ENCODE measurements at regions not wholly inside any gene's neighbourhood (a gene's known extent, or its start where the extent isn't known, plus 50 kb on each side); places are given as distances from the start of the nearest gene placed in this dataset.

DNA sequence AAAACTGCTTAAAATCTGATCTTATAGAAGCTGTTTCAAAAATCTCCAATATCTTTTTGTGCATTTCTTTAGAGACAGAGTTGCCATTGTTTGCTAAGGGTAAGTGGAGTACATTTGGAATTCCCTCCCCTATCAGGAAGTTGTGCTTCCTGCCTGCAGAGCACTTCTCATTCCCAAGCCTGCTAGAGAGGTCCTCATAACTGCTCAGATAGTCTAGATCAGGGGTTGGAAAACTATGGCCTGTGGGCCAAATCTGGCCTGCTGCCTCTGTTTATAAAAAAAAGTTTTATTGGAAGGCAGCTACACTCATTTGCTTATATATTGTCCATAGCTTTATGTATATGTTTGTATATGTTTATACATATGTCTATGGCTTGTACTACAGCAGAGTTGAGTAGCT, 333.7 kb upstream of the PROK2 start:
- Histone ChIP-seq H3K27me3 (no peaks in the 10 kb centered on the region), H3K4me1 (peaks cover 2% of the 10 kb centered on the region), H3K4me3 (ENCODE audit: low read depth, low read length) (no peak overlapping the region), H3K9me3 (no peaks in the 10 kb centered on the region), H3K36me3 (no peaks in the 10 kb centered on the region)
- no peak for DNase-seq
- TF ChIP-seq, protein P1, sequence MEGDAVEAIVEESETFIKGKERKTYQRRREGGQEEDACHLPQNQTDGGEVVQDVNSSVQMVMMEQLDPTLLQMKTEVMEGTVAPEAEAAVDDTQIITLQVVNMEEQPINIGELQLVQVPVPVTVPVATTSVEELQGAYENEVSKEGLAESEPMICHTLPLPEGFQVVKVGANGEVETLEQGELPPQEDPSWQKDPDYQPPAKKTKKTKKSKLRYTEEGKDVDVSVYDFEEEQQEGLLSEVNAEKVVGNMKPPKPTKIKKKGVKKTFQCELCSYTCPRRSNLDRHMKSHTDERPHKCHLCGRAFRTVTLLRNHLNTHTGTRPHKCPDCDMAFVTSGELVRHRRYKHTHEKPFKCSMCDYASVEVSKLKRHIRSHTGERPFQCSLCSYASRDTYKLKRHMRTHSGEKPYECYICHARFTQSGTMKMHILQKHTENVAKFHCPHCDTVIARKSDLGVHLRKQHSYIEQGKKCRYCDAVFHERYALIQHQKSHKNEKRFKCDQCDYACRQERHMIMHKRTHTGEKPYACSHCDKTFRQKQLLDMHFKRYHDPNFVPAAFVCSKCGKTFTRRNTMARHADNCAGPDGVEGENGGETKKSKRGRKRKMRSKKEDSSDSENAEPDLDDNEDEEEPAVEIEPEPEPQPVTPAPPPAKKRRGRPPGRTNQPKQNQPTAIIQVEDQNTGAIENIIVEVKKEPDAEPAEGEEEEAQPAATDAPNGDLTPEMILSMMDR (IDR thresholded peaks at IDR 0.05; ENCODE audit: low read depth, low read length), result no peak

DNA sequence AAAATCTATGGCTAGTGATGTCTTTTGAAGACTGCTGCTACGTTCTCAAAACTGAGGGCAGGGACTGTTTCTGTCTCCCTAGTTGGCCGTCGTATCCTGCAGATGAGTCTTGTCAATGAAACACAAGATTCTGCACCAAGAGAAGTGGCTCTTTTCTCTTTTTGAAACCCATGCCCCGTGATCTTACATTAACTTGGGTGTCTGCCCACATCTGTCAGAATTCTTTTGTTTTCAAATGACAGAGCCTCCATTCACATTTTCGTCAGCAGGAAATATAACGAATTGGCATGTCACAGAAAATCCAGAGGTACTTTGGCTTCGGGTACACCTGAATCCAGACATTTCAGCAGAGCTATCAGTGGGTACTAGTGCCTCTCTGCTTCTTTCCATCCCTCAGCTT, 331.3 kb upstream of the PROK2 start:
- TF ChIP-seq, protein P1 (IDR thresholded peaks at IDR 0.05; ENCODE audit: low read depth, low read length), result no peak
- Histone ChIP-seq H3K27me3 (no peaks in the 10 kb centered on the region), H3K9me3 (no peaks in the 10 kb centered on the region), H3K36me3 (no peaks in the 10 kb centered on the region), H3K4me1 (peaks cover 8% of the 10 kb centered on the region), H3K4me3 (ENCODE audit: low read depth, low read length) (no peak overlapping the region)
- no peak for DNase-seq

DNA sequence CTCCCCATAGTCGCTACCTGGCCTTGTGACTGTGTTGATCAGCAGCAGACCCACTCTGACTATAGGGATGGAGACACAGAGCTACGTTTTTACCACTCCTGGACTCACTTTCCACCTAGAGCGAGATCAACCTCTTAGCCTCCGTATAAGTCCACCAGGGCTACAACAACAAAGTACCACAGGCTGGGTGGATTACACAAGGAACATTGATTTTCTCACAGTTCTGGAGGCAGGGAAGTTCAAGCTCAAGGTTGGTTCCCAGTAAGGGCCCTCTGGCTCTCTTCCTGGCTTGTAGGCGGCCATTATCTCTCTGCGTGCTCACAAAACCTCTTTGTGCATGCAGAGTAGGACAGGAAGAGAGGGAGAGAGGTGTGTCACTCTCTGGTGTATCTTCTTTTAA, 330.4 kb upstream of the PROK2 start:
- H3K36me3 ChIP-seq, result no peaks in the 10 kb centered on the region
- H3K9me3 ChIP-seq, result no peaks in the 10 kb centered on the region
- no peak for DNase-seq
- no peaks in the 10 kb centered on the region for H3K27me3 ChIP-seq
- TF ChIP-seq, protein P1 (IDR thresholded peaks at IDR 0.05; ENCODE audit: low read depth, low read length), result no peak
- H3K4me3 ChIP-seq (ENCODE audit: low read depth, low read length), result no peak overlapping the region
- peaks cover 11% of the 10 kb centered on the region for H3K4me1 ChIP-seq

DNA sequence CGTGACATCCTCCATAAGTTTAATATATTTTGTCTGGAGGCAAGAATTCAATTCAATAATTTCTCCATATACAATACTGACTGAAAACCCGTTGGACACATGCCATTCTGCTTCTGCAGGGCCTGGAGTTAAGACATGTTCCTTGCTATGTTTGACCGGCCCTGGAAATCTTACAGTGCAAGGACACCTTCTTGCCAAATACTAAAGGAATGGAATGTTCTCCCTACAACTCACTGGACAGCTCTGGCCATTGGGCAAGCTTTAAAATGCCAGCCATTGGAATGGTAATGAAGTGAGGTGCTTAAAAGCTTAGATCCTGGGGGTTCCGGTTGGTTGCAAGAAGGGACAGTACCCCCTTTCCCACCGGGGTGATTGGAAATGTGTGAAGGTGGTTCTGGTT, 329.8 kb upstream of the PROK2 start:
- Histone ChIP-seq H3K4me1 (peaks cover 11% of the 10 kb centered on the region), H3K4me3 (ENCODE audit: low read depth, low read length) (no peak overlapping the region), H3K9me3 (no peaks in the 10 kb centered on the region), H3K27me3 (no peaks in the 10 kb centered on the region), H3K36me3 (no peaks in the 10 kb centered on the region)
- no peak for DNase-seq
- TF ChIP-seq, protein P1 (IDR thresholded peaks at IDR 0.05; ENCODE audit: low read depth, low read length), result no peak

DNA sequence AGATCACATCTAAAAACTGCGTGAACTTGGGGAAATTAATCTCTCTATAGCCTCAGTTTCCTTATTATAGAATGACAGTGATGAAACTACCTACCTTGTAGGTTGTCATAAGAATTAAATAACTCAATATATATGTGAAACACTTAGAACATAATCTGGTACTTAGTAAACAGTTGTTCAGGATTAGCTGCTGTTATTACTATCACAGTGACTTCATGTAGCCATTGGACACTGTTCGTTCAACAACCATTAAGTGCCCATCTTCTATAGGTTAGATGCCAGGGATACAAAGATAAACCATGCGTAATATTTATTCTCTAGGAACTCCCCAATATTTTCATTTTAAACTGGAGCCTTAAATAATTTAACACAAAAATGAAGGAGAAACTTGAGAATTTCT, 329.0 kb upstream of the PROK2 start:
- no peaks in the 10 kb centered on the region for H3K9me3 ChIP-seq
- H3K4me3 ChIP-seq (ENCODE audit: low read depth, low read length), result no peak overlapping the region
- no peak for DNase-seq
- TF ChIP-seq, protein P1 (IDR thresholded peaks at IDR 0.05; ENCODE audit: low read depth, low read length), result no peak
- H3K27me3 ChIP-seq, result no peaks in the 10 kb centered on the region
- H3K4me1 ChIP-seq, result peaks cover 11% of the 10 kb centered on the region
- no peaks in the 10 kb centered on the region for H3K36me3 ChIP-seq

DNA sequence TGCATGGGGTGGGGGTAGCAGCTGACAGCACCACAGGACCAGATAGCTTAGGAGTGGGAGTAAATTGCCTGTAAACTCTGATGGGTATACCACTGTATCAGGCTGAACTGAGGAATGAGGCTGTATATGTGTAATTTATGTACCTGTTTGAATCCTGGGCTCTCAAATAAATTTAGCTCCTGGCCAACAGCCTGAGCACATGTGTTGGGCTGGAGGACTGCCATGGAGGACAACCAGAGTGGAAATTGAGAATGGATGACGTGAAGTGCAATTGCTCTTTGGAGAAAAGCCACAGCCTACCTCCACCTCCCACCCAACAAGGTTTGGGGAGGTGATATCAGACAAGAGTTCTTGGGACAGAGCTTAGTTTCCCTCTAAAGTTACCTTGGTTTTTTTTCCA, 328.6 kb upstream of the PROK2 start:
- TF ChIP-seq, protein P1 (IDR thresholded peaks at IDR 0.05; ENCODE audit: low read depth, low read length), result no peak
- Histone ChIP-seq H3K27me3 (no peaks in the 10 kb centered on the region), H3K36me3 (no peaks in the 10 kb centered on the region), H3K4me3 (ENCODE audit: low read depth, low read length) (no peak overlapping the region), H3K4me1 (peaks cover 11% of the 10 kb centered on the region), H3K9me3 (no peaks in the 10 kb centered on the region)
- no peak for DNase-seq

All from BE2C (cell line).